ENCODE measurements at regions not wholly inside any gene's neighbourhood (a gene's known extent, or its start where the extent isn't known, plus 50 kb on each side); places are given as distances from the start of the nearest gene placed in this dataset.

GRCh38 chr14:23804817-23805216, 148.8 kb upstream of the DHRS4 start:
- Mint-ChIP-seq H3K4me1 (no peaks in the 10 kb centered on the region), H3K27ac (no peak overlapping the region), H3K9me3 (peaks cover 5 to 28% (median 15%) of the 10 kb centered on the region in 7 donors), H3K36me3 (no peaks in the 10 kb centered on the region), H3K27me3 (ENCODE audit: low read depth in 3 of 3) (peaks cover 0 to 3% (median 0%) of the 10 kb centered on the region in 3 donors), H3K4me3 (no peak overlapping the region)
- intact Hi-C loops (cut with micrococcal nuclease), result no loop called here
- Histone ChIP-seq H3K4me2 (replicated peaks; ENCODE audit: extremely low read depth, low read length, poor library complexity, severe bottlenecking) (no peak overlapping the region), H3K36me3 (replicated peaks in 1 of 2; ENCODE audit: control insufficient read depth in 1 of 2, insufficient read depth in 2 of 2, low read length in 2 of 2) (no peaks in the 10 kb centered on the region), H3K4me1 (ENCODE audit: control insufficient read depth in 1 of 2, insufficient read depth in 2 of 2, low read length in 2 of 2) (no peaks in the 10 kb centered on the region), H3K4me3 (replicated peaks in 1 of 3; ENCODE audit: low read depth in 2 of 3, low read length in 3 of 3) (no peak overlapping the region), H3K27ac (ENCODE audit: low read depth in 1 of 2, low read length in 2 of 2) (no peak overlapping the region), H3K9me3 (replicated peaks in 1 of 2; ENCODE audit: control insufficient read depth in 1 of 2, insufficient read depth in 1 of 2, low read length in 2 of 2) (peaks cover 8 to 14% of the 10 kb centered on the region in 2 donors), H3K79me2 (ENCODE audit: insufficient read depth, low read length) (no peaks in the 10 kb centered on the region), H2AFZ (ENCODE audit: insufficient read depth, low read depth, low read length, poor library complexity, severe bottlenecking) (no peak overlapping the region), H3K27me3 (ENCODE audit: control insufficient read depth in 2 of 2, insufficient read depth in 2 of 2, low read length in 2 of 2) (no peaks in the 10 kb centered on the region), H3K9ac (ENCODE audit: insufficient read depth, low read length, poor library complexity, severe bottlenecking) (no peak overlapping the region), H4K20me1 (ENCODE audit: insufficient read depth, low read length) (no peaks in the 10 kb centered on the region)
- DNase-seq, result no peak
- TF ChIP-seq, protein P1, sequence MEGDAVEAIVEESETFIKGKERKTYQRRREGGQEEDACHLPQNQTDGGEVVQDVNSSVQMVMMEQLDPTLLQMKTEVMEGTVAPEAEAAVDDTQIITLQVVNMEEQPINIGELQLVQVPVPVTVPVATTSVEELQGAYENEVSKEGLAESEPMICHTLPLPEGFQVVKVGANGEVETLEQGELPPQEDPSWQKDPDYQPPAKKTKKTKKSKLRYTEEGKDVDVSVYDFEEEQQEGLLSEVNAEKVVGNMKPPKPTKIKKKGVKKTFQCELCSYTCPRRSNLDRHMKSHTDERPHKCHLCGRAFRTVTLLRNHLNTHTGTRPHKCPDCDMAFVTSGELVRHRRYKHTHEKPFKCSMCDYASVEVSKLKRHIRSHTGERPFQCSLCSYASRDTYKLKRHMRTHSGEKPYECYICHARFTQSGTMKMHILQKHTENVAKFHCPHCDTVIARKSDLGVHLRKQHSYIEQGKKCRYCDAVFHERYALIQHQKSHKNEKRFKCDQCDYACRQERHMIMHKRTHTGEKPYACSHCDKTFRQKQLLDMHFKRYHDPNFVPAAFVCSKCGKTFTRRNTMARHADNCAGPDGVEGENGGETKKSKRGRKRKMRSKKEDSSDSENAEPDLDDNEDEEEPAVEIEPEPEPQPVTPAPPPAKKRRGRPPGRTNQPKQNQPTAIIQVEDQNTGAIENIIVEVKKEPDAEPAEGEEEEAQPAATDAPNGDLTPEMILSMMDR (IDR thresholded peaks at IDR 0.05), result no peak
- 100% methylated on average over 2 of the region's 3 CpGs for WGBS (ENCODE audit: insufficient coverage)

DNA sequence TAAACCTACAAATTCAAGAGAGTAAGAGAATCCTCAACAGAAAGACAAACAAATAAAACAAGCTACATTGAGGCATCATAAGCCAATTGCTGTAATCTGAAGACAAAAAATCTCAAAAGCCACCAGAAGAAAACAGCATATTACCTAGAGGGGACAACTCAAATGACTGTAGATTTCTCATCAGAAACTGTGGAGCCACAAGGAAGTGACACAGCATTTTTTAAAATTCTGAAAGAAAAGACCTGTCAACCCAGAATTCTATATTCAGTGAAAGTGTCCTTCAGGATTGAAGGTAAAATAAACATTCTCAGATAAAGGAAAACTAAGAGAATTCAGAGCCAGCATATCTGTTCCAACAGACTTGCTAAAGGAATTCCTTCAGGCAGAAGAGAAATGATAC, 147.8 kb upstream of the DHRS4 start:
- no peak overlapping the region for H3K9ac ChIP-seq (ENCODE audit: insufficient read depth, low read length, poor library complexity, severe bottlenecking)
- TF ChIP-seq, protein P1 (IDR thresholded peaks at IDR 0.05), result no peak
- intact Hi-C loops (cut with micrococcal nuclease), result no loop called here

More for the DNA sequence above, 147.8 kb upstream of the DHRS4 start:
- H3K4me1 ChIP-seq (ENCODE audit: control insufficient read depth in 1 of 2, insufficient read depth in 2 of 2, low read length in 2 of 2), result no peaks in the 10 kb centered on the region
- no peak overlapping the region for H3K4me2 ChIP-seq (replicated peaks; ENCODE audit: extremely low read depth, low read length, poor library complexity, severe bottlenecking)
- DNase-seq, result no peak
- H3K27ac Mint-ChIP-seq, result no peak overlapping the region
- H4K20me1 ChIP-seq (ENCODE audit: insufficient read depth, low read length), result no peaks in the 10 kb centered on the region
- H3K27ac ChIP-seq (ENCODE audit: low read depth in 1 of 2, low read length in 2 of 2), result no peak overlapping the region
- H3K27me3 ChIP-seq (ENCODE audit: control insufficient read depth in 2 of 2, insufficient read depth in 2 of 2, low read length in 2 of 2), result no peaks in the 10 kb centered on the region
- H3K36me3 Mint-ChIP-seq, result no peaks in the 10 kb centered on the region
- no peak overlapping the region for H3K4me3 Mint-ChIP-seq
- H3K4me1 Mint-ChIP-seq, result no peaks in the 10 kb centered on the region
- no peaks in the 10 kb centered on the region for H3K79me2 ChIP-seq (ENCODE audit: insufficient read depth, low read length)
- peaks cover 8 to 14% of the 10 kb centered on the region in 2 donors for H3K9me3 ChIP-seq (replicated peaks in 1 of 2; ENCODE audit: control insufficient read depth in 1 of 2, insufficient read depth in 1 of 2, low read length in 2 of 2)
- no peak overlapping the region for H2AFZ ChIP-seq (ENCODE audit: insufficient read depth, low read depth, low read length, poor library complexity, severe bottlenecking)
- H3K36me3 ChIP-seq (replicated peaks in 1 of 2; ENCODE audit: control insufficient read depth in 1 of 2, insufficient read depth in 2 of 2, low read length in 2 of 2), result no peaks in the 10 kb centered on the region
- peaks cover 0 to 4% (median 0%) of the 10 kb centered on the region in 3 donors for H3K27me3 Mint-ChIP-seq (ENCODE audit: low read depth in 3 of 3)
- H3K9me3 Mint-ChIP-seq, result peaks cover 5 to 28% (median 15%) of the 10 kb centered on the region in 7 donors
- no peak overlapping the region for H3K4me3 ChIP-seq (replicated peaks in 1 of 3; ENCODE audit: low read depth in 2 of 3, low read length in 3 of 3)

All from CD14-positive monocyte (primary cell).